SK-N-SH treated with all-trans-retinoic acid at 6 μM for 48 hours (cell line): ENCODE measurements at regions not wholly inside any gene's neighbourhood (a gene's known extent, or its start where the extent isn't known, plus 50 kb on each side); places are given as distances from the start of the nearest gene placed in this dataset.

Experiments
- ARNTL ChIP-seq: fragments of 450-650 bp; formaldehyde crosslinking; IDR thresholded peaks from 2 replicates; pipeline ENCODE4 v1.5.0; 2020; ENCODE audit warnings: low read depth, mild to moderate bottlenecking, moderate library complexity, borderline replicate concordance
- CSDC2 ChIP-seq: fragments of 250-450 bp; sonication (Bioruptor Pico); IDR thresholded peaks from 2 replicates; pipeline ENCODE4 v1.5.0; 2020; ENCODE audit warnings: mild to moderate bottlenecking, moderate library complexity
- CSRNP3 ChIP-seq: fragments of 250-450 bp; sonication (Bioruptor Pico); IDR thresholded peaks from 2 replicates; pipeline ENCODE4 v1.5.1; 2021; ENCODE audit warnings: mild to moderate bottlenecking, moderate library complexity
- ISL1 ChIP-seq: fragments of 250-450 bp; sonication (Bioruptor Pico); IDR thresholded peaks from 2 replicates; pipeline ENCODE4 v2.1.2; 2022; ENCODE audit warnings: mild to moderate bottlenecking, moderate library complexity
- PATZ1 ChIP-seq: fragments of 250-450 bp; sonication (Bioruptor Pico); IDR thresholded peaks from 2 replicates; pipeline ENCODE4 v1.8.0; 2020; ENCODE audit warnings: mild to moderate bottlenecking, moderate library complexity, borderline replicate concordance
- PPARA ChIP-seq: fragments of 250-450 bp; sonication (Bioruptor Pico); IDR thresholded peaks from 2 replicates; pipeline ENCODE4 v1.5.0; 2020; ENCODE audit warnings: mild to moderate bottlenecking, borderline replicate concordance
- RARB ChIP-seq: fragments of 250-450 bp; sonication (Bioruptor Pico); IDR thresholded peaks from 2 replicates; pipeline ENCODE4 v1.8.0; 2021; ENCODE audit warnings: mild to moderate bottlenecking, moderate library complexity
- TOX ChIP-seq: fragments of 250-450 bp; sonication (Bioruptor Pico); IDR thresholded peaks from 2 replicates; pipeline ENCODE4 v1.8.0; 2021; ENCODE audit warnings: mild to moderate bottlenecking, moderate library complexity, borderline replicate concordance
- TSHZ2 ChIP-seq: fragments of 250-450 bp; sonication (Bioruptor Pico); IDR thresholded peaks from 2 replicates; pipeline ENCODE4 v1.5.0; 2020; ENCODE audit warnings: mild to moderate bottlenecking, moderate library complexity
- ZC3H10 ChIP-seq: fragments of 250-450 bp; sonication (Bioruptor Pico); IDR thresholded peaks from 2 replicates; pipeline ENCODE4 v1.5.1; 2021; ENCODE audit warnings: mild to moderate bottlenecking, moderate library complexity
- ZFP3 ChIP-seq: fragments of 250-450 bp; sonication (Bioruptor Pico); IDR thresholded peaks from 2 replicates; pipeline ENCODE4 v1.5.0; 2020; ENCODE audit warnings: mild to moderate bottlenecking, moderate library complexity
- ZNF70 ChIP-seq: fragments of 450-650 bp; formaldehyde crosslinking; IDR thresholded peaks from 2 replicates; pipeline ENCODE4 v1.5.0; 2020; ENCODE audit warnings: mild to moderate bottlenecking, moderate library complexity

GRCh38 chr4:180081072-180081471 lies 2162.1 kb upstream of the TENM3 start:
- TF ChIP-seq PATZ1 (CRISPR knock-in tag) = no peak
- TF ChIP-seq ZC3H10 (CRISPR knock-in tag) = no peak
- TF ChIP-seq ARNTL (CRISPR knock-in tag) = no peak
- TF ChIP-seq CSRNP3 (CRISPR knock-in tag) = no peak
- no peak for TF ChIP-seq RARB (CRISPR knock-in tag)
- TF ChIP-seq PPARA (CRISPR knock-in tag) = no peak
- no peak for TF ChIP-seq ZNF70
- no peak for TF ChIP-seq ZFP3 (CRISPR knock-in tag)
- no peak for TF ChIP-seq TSHZ2
- no peak for TF ChIP-seq CSDC2 (CRISPR knock-in tag)
- no peak for TF ChIP-seq TOX (CRISPR knock-in tag)
- no peak for TF ChIP-seq ISL1 (CRISPR knock-in tag)
